K562 (cell line): ENCODE measurements at regions not wholly inside any gene's neighbourhood (a gene's known extent, or its start where the extent isn't known, plus 50 kb on each side); places are given as distances from the start of the nearest gene placed in this dataset.

ENCODE experiments used
- BCOR ChIP-seq: fragments of 450-650 bp; IDR thresholded peaks from 2 replicates; pipeline ENCODE4 v1.6.1; 2016
- BHLHE40 ChIP-seq: IDR thresholded peaks from 2 replicates; pipeline ENCODE4 v1.6.1; 2011; ENCODE audit warnings: low read length, improper control_type of control experiment
- DPF2 ChIP-seq: fragments of 450-650 bp; IDR thresholded peaks from 2 replicates; pipeline ENCODE4 v1.6.1; 2016
- ETV1 ChIP-seq: fragments of 450-650 bp; conservative IDR thresholded peaks from 2 replicates; pipeline ENCODE4 v1.6.1; 2016; ENCODE audit warnings: missing genetic modification characterization, control low read depth, low read depth, missing compliant biosample characterization
- HDAC3 ChIP-seq: fragments of 450-650 bp; IDR thresholded peaks from 2 replicates; pipeline ENCODE4 v1.6.1; 2018; ENCODE audit warnings: borderline replicate concordance, mild to moderate bottlenecking, moderate library complexity; ENCODE audit not compliant: partially characterized antibody
- NR3C1 ChIP-seq: sonication (generic); formaldehyde crosslinking; IDR thresholded peaks from 2 replicates; pipeline ENCODE4 v1.8.1; 2022; ENCODE audit warnings: missing genetic modification reagents
- SAFB2 ChIP-seq: fragments of 200-400 bp; formaldehyde crosslinking; IDR thresholded peaks from 2 replicates; pipeline ENCODE4 v1.6.1; 2018; ENCODE audit warnings: borderline replicate concordance, low read length, low read depth, moderate library complexity; ENCODE audit not compliant: severe bottlenecking
- TCF7 ChIP-seq: sonication (generic); IDR thresholded peaks from 2 replicates; pipeline ENCODE4 v1.6.1; 2016; ENCODE audit warnings: antibody characterized with exemption, borderline replicate concordance
- TCFL5 ChIP-seq: fragments of 250-450 bp; sonication (Bioruptor Pico); conservative IDR thresholded peaks from 2 replicates; pipeline ENCODE4 v1.6.1; 2021; ENCODE audit warnings: mild to moderate bottlenecking, moderate library complexity, matching md5 sums
- ZC3H4 ChIP-seq: sonication (generic); formaldehyde crosslinking; IDR thresholded peaks from 2 replicates; pipeline ENCODE4 v1.9.0; 2021; ENCODE audit warnings: missing genetic modification reagents, borderline replicate concordance
- ZNF436 ChIP-seq: fragments of 250-450, 450-650 bp; sonication (Bioruptor Pico); formaldehyde crosslinking; IDR thresholded peaks from 2 replicates; pipeline ENCODE4 v1.7.0; 2020; ENCODE audit warnings: mild to moderate bottlenecking
- ZNF445 ChIP-seq: fragments of 250-450 bp; sonication (Bioruptor Pico); IDR thresholded peaks from 2 replicates; pipeline ENCODE4 v1.4.0; 2020; ENCODE audit warnings: low read depth, mild to moderate bottlenecking, moderate library complexity
- ZSCAN32 ChIP-seq: fragments of 450-650 bp; formaldehyde crosslinking; IDR thresholded peaks from 2 replicates; pipeline ENCODE4 v1.4.0; 2020; ENCODE audit warnings: mild to moderate bottlenecking, moderate library complexity
- TF ChIP-seq, protein P1 (sequence below): sonication (generic); formaldehyde crosslinking; IDR thresholded peaks from 2 replicates; pipeline ENCODE4 v1.8.0; 2023; ENCODE audit warnings: mild to moderate bottlenecking, missing genetic modification reagents
- TF ChIP-seq, protein P2 (sequence below): fragments of 450-650 bp; conservative IDR thresholded peaks from 2 replicates; pipeline ENCODE4 v1.6.1; 2016; ENCODE audit warnings: missing genetic modification characterization, low read depth, mild to moderate bottlenecking, control low read depth, missing compliant biosample characterization
- TF ChIP-seq, protein P3 (sequence below): fragments of 450-650 bp; formaldehyde crosslinking; IDR thresholded peaks from 2 replicates; pipeline ENCODE4 v1.4.0; 2020; ENCODE audit warnings: mild to moderate bottlenecking, moderate library complexity
- TF ChIP-seq, protein P4 (sequence below): sonication (generic); formaldehyde crosslinking; IDR thresholded peaks from 2 replicates; pipeline ENCODE4 v1.8.0; 2022; ENCODE audit warnings: mild to moderate bottlenecking, missing genetic modification reagents
- TF ChIP-seq, protein P5 (sequence below): fragments of 450-650 bp; formaldehyde crosslinking; IDR thresholded peaks from 2 replicates; pipeline ENCODE4 v1.4.0; 2022; ENCODE audit warnings: missing genetic modification characterization

DNA sequence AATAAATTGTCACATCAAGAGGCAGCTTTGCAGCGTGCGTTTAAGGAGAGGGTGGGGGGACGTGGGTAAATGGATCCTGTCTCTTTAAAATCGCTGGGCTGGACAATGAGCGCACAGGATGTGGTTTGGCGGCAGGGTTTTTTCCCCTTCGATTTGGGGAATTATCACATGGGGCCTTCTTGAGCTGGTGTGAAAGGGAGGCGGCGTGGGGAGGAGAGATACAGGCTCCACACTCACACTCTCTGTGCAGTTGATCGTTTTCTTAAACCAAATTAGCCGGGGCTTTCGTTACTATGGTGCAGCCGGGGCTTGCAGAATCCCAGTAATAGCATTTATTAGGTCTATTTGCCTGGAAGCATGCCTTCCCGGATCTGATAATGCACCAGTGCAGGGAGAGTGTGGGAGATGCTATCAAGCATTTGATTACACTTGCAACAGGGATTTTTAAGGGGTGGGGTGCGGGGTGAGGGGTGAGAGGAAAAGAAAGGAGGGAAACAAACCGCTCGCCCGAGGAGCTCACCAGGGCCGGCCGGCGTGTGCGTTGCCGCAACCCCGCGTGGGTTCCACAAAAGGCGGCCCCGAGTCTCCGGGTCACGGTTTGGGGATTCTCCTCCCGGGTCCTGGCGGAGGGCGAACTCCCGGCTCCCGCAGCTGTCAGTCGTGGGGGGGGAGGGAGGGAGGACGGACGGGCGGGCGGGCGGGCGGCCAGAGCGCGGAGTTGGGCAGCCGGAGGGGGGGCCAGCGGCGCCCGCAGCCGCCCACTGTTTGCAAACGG, 58.8 kb upstream of the GSE1 start (continued):
- TF ChIP-seq, protein P1, sequence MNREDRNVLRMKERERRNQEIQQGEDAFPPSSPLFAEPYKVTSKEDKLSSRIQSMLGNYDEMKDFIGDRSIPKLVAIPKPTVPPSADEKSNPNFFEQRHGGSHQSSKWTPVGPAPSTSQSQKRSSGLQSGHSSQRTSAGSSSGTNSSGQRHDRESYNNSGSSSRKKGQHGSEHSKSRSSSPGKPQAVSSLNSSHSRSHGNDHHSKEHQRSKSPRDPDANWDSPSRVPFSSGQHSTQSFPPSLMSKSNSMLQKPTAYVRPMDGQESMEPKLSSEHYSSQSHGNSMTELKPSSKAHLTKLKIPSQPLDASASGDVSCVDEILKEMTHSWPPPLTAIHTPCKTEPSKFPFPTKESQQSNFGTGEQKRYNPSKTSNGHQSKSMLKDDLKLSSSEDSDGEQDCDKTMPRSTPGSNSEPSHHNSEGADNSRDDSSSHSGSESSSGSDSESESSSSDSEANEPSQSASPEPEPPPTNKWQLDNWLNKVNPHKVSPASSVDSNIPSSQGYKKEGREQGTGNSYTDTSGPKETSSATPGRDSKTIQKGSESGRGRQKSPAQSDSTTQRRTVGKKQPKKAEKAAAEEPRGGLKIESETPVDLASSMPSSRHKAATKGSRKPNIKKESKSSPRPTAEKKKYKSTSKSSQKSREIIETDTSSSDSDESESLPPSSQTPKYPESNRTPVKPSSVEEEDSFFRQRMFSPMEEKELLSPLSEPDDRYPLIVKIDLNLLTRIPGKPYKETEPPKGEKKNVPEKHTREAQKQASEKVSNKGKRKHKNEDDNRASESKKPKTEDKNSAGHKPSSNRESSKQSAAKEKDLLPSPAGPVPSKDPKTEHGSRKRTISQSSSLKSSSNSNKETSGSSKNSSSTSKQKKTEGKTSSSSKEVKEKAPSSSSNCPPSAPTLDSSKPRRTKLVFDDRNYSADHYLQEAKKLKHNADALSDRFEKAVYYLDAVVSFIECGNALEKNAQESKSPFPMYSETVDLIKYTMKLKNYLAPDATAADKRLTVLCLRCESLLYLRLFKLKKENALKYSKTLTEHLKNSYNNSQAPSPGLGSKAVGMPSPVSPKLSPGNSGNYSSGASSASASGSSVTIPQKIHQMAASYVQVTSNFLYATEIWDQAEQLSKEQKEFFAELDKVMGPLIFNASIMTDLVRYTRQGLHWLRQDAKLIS (CRISPR knock-in tag): peak; percentile 67; the same call in 1 of the 2 replicates
- TF ChIP-seq DPF2 (peak; percentile 93), NR3C1 (CRISPR knock-in tag) (no peak), ZNF436 (CRISPR knock-in tag) (no peak), HDAC3 (no peak), ZC3H4 (CRISPR knock-in tag) (peak; percentile 3; the same call in 1 of the 2 replicates), ZSCAN32 (CRISPR knock-in tag) (peak; percentile 72), TCFL5 (CRISPR knock-in tag) (no peak), BHLHE40 (peak; percentile 54; the same call in 1 of the 2 replicates), ZNF445 (CRISPR knock-in tag) (no peak; the same call in 1 of the 2 replicates), ETV1 (tag) (peak; percentile 99), BCOR (peak; percentile 72), TCF7 (peak; percentile 40; the same call in 1 of the 2 replicates), SAFB2 (no peak)
- TF ChIP-seq, protein P2, sequence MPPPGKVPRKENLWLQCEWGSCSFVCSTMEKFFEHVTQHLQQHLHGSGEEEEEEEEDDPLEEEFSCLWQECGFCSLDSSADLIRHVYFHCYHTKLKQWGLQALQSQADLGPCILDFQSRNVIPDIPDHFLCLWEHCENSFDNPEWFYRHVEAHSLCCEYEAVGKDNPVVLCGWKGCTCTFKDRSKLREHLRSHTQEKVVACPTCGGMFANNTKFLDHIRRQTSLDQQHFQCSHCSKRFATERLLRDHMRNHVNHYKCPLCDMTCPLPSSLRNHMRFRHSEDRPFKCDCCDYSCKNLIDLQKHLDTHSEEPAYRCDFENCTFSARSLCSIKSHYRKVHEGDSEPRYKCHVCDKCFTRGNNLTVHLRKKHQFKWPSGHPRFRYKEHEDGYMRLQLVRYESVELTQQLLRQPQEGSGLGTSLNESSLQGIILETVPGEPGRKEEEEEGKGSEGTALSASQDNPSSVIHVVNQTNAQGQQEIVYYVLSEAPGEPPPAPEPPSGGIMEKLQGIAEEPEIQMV: no peak
- TF ChIP-seq, protein P3, sequence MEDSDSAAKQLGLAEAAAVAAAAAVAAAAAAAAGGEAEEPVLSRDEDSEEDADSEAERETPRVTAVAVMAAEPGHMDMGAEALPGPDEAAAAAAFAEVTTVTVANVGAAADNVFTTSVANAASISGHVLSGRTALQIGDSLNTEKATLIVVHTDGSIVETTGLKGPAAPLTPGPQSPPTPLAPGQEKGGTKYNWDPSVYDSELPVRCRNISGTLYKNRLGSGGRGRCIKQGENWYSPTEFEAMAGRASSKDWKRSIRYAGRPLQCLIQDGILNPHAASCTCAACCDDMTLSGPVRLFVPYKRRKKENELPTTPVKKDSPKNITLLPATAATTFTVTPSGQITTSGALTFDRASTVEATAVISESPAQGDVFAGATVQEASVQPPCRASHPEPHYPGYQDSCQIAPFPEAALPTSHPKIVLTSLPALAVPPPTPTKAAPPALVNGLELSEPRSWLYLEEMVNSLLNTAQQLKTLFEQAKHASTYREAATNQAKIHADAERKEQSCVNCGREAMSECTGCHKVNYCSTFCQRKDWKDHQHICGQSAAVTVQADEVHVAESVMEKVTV: peak; percentile 32; the same call in 1 of the 2 replicates
- TF ChIP-seq, protein P4, sequence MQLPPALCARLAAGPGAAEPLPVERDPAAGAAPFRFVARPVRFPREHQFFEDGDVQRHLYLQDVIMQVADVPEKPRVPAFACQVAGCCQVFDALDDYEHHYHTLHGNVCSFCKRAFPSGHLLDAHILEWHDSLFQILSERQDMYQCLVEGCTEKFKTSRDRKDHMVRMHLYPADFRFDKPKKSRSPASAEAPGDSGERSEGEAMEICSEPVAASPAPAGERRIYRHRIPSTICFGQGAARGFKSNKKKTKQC (CRISPR knock-in tag): peak; percentile 13; the same call in 1 of the 2 replicates
- TF ChIP-seq, protein P5, sequence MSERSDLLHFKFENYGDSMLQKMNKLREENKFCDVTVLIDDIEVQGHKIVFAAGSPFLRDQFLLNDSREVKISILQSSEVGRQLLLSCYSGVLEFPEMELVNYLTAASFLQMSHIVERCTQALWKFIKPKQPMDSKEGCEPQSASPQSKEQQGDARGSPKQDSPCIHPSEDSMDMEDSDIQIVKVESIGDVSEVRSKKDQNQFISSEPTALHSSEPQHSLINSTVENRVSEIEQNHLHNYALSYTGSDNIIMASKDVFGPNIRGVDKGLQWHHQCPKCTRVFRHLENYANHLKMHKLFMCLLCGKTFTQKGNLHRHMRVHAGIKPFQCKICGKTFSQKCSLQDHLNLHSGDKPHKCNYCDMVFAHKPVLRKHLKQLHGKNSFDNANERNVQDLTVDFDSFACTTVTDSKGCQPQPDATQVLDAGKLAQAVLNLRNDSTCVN: 0 out of 2 replicates have a peak, but pooled peaks have one; percentile 5
